CD4-positive, alpha-beta T cell treated with Interleukin-21 for 1 hour (primary cell): ENCODE measurements at regions not wholly inside any gene's neighbourhood (a gene's known extent, or its start where the extent isn't known, plus 50 kb on each side); places are given as distances from the start of the nearest gene placed in this dataset.

Experiments
- DNase-seq: peaks from one replicate; pipeline ENCODE4 v3.0.0-alpha.2; 2020

DNA sequence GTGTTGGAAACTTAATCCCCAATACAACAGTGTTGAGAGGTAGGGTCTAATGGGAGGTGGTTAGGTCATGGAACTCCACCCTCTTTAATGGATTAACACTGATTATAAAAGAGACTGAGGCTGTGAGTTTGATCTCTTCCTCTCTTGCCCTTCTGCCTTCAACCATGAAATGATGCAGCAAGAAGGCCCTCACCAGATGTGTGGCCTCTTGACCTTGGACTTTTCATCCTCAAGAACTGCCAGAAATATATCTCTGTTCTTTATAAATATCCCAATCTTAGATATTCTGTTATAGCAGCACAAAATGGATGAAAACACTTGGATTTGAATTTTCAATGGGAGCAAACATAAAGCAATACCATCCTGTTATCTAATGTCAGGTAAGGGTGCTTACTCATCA is 67.6 kb downstream of the NMUR2 start:
- no peak for DNase-seq

DNA sequence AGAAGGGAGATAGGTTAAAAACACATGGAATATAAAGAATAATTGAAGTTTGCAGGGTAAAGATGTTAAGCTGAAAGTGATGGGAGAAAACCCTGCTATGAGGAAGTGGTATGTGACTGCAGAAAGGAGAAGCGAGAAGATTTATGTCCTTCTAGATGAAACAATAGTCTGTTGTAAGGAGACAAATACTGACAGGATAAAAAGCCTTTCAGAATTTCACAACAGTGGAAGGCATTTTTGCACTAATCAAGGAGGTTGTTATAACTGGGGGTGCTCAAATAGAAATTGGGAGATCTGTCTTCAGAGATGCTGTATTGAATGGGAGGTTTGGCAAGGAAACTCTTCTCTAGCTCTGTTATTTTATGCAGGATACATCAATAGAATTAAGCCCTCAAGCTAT is 69.6 kb downstream of the NMUR2 start:
- DNase-seq: no peak

- DNase-seq: no peak
Measured at GRCh38 chr5:152332716-152333460, 72.2 kb downstream of the NMUR2 start.

- DNase-seq: no peak
Measured at GRCh38 chr5:152331718-152332117, 73.4 kb downstream of the NMUR2 start.

DNA sequence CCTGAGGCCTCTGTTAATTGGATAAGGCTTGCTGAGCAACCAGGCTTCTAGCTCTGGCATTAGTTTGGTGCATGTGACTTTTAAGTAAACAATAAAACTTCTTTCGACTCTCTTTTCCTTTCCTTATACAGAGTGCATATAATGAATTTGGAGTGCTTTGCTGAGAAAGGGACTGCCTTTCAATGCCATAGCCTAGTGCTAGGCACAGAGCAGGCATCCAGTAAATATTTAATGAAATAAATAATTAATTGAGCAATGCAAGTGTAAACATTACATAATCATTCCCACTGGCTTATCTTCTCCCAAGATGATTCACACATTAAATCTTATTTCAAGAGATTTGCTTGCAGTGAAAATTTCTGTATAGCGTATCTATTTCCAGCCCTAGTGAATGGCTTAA is 74.1 kb downstream of the NMUR2 start:
- no peak for DNase-seq

DNA sequence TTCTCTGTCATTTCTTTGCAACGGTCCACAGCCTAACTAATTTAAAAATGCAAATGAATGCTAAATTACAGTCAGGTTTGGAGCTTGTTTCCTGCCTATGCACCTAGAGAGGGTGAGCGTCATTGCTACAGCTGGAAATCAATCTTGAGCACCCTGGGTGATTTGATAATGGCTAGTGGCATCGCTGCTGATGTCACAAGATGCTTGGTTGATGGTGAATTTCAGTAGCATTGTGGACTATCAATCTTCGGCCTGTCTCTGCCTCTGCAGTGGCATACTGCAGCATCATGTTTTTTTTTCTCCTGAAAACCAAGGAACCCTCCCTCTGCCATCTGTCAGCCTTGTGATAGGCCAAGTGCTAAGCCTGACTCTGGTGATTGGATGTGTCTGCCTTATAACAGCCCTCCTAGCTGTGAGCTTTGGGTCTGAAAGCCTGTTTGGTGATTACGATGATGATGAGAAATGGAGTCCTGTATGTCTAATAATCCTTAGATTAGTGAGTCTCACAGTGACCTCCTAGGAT is 75.3 kb downstream of the NMUR2 start:
- DNase-seq: no peak

DNA sequence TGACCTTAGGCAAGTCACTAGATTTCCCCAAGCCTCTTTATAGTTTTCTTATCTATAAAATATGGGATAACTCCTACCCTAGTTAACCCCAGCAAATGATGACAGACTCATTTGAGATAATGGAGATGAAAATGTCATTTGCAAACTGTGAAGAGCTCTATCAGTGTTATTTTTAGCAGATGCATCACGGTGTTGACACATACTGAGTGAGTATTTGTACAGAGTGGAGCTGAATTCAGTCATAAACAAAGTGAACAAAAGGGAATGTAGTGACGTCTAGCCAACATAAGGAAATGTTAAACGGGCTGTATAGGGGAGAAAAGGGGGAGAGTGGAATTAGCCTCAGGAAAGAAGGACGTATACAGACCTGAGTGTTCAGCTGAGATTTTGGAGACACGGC is 75.9 kb downstream of the NMUR2 start:
- no peak for DNase-seq

GRCh38 chr5:152315942-152316341 is 89.1 kb downstream of the NMUR2 start:
- DNase-seq: no peak

DNA sequence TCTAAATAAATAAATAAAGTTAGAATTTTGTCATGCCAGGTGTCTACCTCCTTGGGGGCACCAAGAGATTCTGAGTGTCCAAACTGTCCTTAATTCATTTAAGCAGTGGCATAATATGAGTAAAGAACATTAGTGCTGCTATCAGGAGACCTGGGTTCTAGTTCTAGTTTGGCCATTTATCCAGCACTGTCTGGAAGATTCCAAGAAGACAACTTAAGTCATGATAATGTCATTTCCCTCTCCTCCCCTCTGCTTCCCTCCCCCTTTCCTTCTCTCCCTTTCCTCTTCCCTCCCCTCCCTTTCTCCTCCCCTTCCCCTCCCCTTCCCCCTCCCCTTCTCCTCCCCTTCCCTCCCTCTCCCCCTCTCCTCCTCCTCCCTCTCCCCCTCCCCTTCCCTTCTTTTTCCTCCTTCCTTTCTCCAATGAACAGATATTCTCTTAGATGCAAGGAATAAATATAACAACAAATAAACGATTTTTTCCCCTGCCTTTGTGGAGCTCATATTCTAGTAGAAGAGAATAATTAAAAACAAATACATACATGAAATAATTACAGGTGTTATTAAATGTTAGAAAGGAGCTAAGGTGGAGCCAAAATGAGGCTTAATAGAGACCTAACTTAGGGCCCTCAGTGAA is 90.8 kb downstream of the NMUR2 start:
- DNase-seq: no peak

GRCh38 chr5:152309926-152310450 is 95.1 kb downstream of the NMUR2 start:
- no peak for DNase-seq

DNA sequence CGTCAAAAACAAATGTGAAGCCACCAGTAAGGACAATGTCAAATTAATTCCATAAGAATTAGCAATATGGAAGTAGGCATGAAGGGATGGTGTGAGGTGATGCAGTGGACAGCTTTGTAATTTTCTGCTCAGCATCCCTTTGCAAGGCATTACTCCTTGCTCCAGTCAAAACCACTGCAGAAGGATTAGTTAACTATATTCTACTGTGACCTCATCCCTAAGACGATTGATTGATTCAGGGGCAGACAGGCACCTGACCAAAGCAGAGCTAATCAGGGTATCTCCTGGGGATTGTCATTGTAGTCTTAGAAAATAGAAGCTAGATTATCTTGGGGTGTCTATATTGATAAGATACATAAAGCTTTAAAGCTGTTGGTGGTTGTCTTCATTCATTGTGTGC is 98.7 kb downstream of the NMUR2 start:
- no peak for DNase-seq

DNA sequence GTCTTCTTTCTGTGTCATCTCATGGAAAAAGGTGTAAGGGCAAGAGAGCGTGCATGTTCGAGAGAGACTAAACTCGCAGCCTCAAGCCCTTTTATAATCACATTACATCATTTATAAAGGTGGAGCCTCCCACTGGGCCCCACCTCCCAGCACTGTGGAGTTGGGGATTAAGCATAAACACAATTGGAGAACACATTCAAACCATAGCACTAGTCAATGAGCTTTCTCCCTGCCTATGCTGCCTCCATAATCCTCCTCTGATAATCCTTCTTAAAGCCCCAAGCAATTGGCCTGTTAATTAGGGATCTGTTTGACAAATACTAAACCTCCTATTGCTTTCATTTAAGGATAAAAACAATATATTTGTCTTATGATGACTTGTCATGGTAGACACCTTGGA is 99.6 kb downstream of the NMUR2 start:
- DNase-seq: no peak

- no peak for DNase-seq
Measured at GRCh38 chr5:152303841-152304240, 101.2 kb downstream of the NMUR2 start.

DNA sequence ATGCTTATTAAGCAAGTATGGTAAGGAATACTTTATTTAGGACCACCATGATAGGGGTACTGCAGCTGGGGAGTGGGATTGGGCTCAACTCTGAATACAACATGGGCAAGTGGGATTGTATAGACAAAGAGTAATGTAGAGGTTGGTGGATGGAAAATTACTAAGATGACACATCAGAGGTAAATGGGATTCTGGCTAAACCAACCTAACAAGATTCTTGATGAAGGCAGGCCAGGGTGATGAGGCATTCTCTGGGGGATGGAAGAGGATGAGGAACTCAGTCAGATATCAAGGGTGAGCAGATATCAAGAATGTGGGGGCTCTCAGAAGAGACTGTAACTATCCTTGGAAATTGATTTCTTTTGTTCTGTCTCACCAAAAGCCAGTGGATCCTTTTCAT is 107.2 kb downstream of the NMUR2 start:
- DNase-seq: no peak

DNA sequence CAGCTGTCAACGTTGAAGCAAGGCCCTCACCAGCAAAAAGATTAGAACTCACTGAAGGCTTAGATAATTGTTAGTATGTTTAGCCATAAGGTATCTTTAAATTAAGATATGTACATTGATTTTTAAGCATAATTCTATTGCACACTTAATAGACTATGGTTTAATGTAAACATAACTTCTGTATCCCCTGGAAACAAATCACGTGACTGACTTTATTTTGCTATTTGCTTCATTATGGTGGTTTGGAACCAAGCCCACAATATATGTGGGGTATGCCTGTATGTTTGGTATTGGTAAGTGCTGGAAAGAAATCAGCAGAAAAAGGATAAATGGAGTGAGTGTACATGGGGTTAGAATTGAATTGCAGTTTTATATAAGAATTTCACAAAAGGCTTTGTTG is 111.9 kb downstream of the NMUR2 start:
- DNase-seq: no peak

GRCh38 chr5:152290181-152290580 is 114.9 kb downstream of the NMUR2 start:
- DNase-seq: no peak

GRCh38 chr5:152288917-152289595 is 116.0 kb downstream of the NMUR2 start:
- no peak for DNase-seq

DNA sequence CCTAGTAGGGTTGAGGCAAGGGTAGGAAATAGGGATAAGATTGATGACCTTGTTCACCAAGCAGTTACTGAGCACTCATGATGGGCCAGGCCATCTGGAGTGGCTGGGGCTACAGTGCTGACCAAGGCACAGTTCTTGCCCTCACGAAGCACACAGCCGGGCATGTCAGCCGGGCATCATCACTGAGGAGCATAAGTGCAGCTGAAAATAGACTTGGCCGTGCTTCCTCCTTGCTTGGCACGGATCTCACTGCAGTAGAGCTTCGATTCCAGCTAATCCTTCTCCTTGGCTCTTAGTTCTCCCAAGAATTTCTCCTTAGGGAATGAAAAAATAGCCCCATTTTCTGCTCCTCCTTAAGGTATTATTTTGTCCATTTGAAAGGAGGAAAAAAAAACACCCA is 116.6 kb downstream of the NMUR2 start:
- DNase-seq: no peak

DNA sequence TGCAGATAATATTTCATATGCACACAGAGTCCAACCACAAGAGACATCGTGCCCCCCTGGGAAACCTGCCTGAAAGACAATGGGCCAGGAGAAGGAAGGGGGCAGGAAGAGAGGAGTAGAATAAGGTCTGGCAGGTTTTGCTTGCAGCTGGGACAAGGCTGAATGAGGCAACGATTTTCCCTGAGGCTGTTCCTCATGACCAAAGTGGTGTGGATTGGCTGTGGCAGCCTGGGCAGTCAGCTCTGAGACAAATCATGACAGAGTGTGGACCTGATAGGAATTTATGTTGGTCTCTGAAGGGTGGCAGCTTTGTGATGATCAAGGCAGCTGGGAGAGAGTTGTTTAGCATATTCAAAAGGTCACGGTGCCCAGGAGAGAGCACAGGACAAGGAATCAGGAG is 119.3 kb downstream of the NMUR2 start:
- no peak for DNase-seq

DNA sequence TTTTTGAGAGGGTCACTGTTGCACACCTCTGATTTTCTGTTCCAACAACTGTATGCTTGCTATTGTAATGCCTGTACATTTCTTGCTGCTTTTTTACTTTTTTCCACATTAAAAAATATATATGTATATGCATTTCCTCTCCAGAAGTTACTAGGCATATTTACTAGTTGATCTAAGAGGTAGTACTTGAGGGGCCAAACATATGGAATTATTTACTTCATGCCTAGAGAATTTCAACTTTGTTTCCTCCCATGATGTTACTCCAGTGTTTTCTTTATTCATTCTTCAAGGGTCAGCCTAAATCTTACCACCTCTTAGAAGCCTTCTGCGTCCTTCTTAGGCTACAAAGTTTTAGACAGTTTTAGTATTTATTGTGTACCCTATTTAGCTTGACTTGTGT is 122.7 kb downstream of the NMUR2 start:
- no peak for DNase-seq

- no peak for DNase-seq
Measured at GRCh38 chr5:152277936-152278335, 127.1 kb downstream of the NMUR2 start.

DNA sequence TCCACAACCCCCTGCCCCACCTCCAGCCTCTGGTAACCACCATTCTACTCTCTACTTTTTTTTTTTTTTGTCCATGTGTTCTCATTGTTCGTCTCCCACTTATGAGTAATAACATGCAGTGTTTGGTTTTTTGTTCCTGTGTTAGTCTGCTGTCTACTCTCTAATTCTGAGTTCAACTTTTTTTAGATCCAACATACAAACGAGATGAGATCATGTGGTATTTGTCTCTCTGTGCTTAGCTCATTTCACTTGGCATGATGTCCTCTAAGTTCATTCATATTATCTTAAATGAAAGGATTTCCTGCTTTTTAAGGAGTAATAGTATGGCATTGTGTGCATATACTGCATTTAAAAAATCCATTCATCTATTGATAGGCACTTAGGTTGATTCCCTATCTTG is 130.9 kb downstream of the NMUR2 start:
- no peak for DNase-seq

DNA sequence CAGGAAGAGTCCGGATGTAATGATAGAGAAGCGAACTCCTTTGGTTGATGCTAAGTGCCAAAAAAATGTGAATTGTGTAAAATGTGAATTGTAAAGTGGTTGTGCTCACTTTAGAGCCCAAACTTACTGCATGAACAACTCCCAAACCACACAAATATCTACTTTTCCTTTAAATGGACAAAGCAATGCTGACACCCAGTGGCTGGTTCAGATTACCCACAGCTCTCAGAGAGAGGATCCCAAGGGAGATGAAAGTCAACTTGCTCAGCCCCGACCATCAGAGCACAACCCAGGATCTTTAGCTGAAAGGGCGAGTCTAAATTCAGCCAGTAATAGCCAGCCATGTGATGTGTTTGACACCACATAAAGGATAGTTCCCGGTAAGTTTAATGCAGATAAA is 133.7 kb downstream of the NMUR2 start:
- DNase-seq: peak; percentile 15

DNA sequence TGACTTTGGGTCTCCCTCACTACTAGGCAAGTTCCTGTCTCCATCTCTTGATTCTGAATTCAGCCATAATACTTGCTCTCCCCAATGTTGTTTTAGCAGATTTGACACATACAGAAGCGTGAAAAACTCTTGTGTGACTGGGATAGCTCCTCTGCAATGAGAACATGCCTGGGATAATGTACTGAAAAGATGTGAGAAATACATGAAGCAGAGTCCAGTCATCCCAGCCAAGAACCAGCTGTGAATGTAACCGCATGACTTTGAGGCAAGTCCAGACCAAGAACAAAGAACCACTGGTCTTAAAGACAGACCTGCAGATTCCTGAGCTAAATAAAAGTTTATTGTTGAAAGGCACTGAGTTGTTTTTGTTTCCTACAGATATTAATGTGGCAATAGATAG is 135.0 kb downstream of the NMUR2 start:
- DNase-seq: no peak
